ENCODE measurements at regions not wholly inside any gene's neighbourhood (a gene's known extent, or its start where the extent isn't known, plus 50 kb on each side); places are given as distances from the start of the nearest gene placed in this dataset.

GRCh38 chr1:181392133-181392532 lies 91.2 kb upstream of the CACNA1E start:
- no peak for TF ChIP-seq CTCF (IDR thresholded peaks at IDR 0.05)

DNA sequence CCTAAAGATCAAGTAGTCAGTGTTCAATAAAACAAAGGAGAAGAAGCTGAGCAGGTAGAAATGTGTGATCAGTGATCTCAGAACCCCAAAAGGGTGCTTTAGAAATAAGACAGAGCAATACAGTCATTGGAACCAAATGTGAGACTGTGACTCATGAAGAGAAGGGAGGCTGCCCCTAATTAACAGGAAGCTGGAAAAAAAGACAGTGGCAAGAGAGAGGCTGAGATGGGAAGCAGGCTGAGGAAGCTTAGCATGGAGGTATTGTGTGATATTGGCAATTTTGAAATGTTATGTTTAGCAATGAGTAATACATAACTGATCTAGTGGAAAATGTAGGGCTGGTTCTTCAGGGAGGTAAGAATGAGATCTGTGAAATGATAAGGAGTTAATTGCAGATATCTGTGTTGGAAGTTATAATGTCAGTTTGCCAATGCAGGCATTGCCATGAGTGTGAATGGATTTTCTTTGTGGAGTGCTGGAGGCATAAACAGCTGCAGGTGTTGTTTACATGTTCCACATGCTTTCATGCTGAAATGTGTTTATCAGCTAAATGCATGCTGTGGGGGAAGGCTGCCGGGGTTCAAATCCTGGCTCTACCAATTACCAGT lies 90.6 kb upstream of the CACNA1E start:
- TF ChIP-seq CTCF (IDR thresholded peaks at IDR 0.05), result no peak

GRCh38 chr1:181394766-181395165 lies 88.6 kb upstream of the CACNA1E start:
- TF ChIP-seq CTCF (IDR thresholded peaks at IDR 0.05), result no peak

- TF ChIP-seq CTCF (IDR thresholded peaks at IDR 0.05), result no peak
These were observed 87.1 kb upstream of the CACNA1E start for GRCh38 chr1:181396171-181396670.

DNA sequence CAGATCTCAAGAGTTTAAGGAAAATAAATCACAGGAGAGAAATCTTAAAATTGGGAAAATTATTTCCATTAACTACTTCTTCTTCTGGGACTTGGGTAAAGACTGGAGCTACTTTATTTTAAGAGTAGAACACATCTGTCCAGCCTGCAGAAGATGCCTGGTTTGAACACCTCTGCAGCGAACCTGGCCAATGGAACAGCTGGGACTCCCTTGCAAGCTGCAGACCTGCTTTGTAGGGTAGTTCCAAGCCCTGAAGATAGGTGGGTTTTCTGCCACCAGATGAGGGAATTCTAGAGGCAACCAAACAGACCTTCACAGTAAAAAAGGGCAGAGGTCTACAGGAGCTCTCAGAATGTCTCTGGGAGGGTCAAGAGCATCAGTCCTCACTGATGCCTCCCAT lies 86.5 kb upstream of the CACNA1E start:
- TF ChIP-seq CTCF (IDR thresholded peaks at IDR 0.05), result no peak

DNA sequence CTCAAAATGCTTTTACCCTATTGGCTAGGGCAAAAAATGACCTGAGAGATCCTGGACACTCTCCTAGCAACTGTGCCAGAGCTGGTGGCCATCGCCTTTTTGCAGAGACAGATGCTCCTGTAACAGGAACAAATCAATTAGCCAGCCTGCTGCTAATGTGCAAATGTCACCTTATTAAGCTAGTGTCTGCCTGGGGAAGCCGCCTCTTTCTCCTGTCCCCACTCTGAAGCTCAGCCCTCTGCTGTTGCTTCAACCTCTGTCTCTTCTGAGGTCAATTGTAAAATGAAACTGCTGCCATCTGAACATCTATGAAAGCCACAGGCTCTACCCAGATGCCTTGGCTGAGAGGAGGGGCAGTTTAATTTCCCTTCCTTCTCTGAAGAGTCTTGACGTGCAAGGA lies 85.5 kb upstream of the CACNA1E start:
- TF ChIP-seq CTCF (IDR thresholded peaks at IDR 0.05), result no peak

DNA sequence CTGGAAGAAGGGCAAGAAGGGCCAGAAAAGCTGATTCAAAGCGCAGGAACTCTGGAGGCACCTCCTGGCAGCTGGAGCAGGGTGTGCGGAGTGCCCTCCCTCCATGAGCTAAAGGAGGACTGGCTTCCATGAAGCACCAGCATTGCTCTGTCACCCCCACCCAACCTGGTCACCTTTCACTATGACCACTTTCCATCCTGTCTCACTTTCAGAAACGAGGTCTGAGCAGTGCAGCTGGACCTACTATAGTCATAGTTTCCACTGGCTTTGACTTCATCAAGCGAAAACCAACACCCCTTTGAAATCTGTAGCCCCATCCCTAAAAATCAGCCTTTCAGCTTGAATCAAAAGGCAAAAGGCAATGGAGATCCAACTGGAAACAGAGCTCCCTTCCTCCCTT lies 84.8 kb upstream of the CACNA1E start:
- no peak for TF ChIP-seq CTCF (IDR thresholded peaks at IDR 0.05)

GRCh38 chr1:181405584-181405983 lies 77.7 kb upstream of the CACNA1E start:
- TF ChIP-seq CTCF (IDR thresholded peaks at IDR 0.05), result no peak
